ENCODE measurements at regions not wholly inside any gene's neighbourhood (a gene's known extent, or its start where the extent isn't known, plus 50 kb on each side); places are given as distances from the start of the nearest gene placed in this dataset.
"Not testable (repeated sequence)": the region's sequence is repeated elsewhere in the genome, so short reads cannot be mapped to it uniquely, and the experiment has no call there.

GRCh38 chr6:67475700-67476099, 1159.4 kb upstream of the ADGRB3 start:
- TF ChIP-seq CTCF (IDR thresholded peaks at IDR 0.05; ENCODE audit: control insufficient read depth, insufficient read depth, low read depth, low read length, missing control alignments), result no peak
- DNase-seq (ENCODE audit: low read depth), result no peak
- H3K4me3 ChIP-seq (ENCODE audit: control insufficient read depth, low read depth, low read length), result no peak overlapping the region

- no peak for TF ChIP-seq CTCF (IDR thresholded peaks at IDR 0.05; ENCODE audit: control insufficient read depth, insufficient read depth, low read depth, low read length, missing control alignments)
- H3K4me3 ChIP-seq (ENCODE audit: control insufficient read depth, low read depth, low read length), result no peak overlapping the region
- DNase-seq (ENCODE audit: low read depth), result no peak
Measured at GRCh38 chr6:67467341-67467740, 1167.7 kb upstream of the ADGRB3 start.

- DNase-seq (ENCODE audit: low read depth); H3K4me3 ChIP-seq (ENCODE audit: control insufficient read depth, low read depth, low read length): not testable (repeated sequence)
Measured at GRCh38 chr6:67462725-67463124, 1172.4 kb upstream of the ADGRB3 start.

- H3K4me3 ChIP-seq (ENCODE audit: control insufficient read depth, low read depth, low read length), result no peak overlapping the region
- DNase-seq (ENCODE audit: low read depth), result no peak
- TF ChIP-seq CTCF (IDR thresholded peaks at IDR 0.05; ENCODE audit: control insufficient read depth, insufficient read depth, low read depth, low read length, missing control alignments), result no peak
Measured at GRCh38 chr6:67459556-67459955, 1175.5 kb upstream of the ADGRB3 start.

GRCh38 chr6:67458265-67458664, 1176.8 kb upstream of the ADGRB3 start:
- no peak for DNase-seq (ENCODE audit: low read depth)
- TF ChIP-seq CTCF (IDR thresholded peaks at IDR 0.05; ENCODE audit: control insufficient read depth, insufficient read depth, low read depth, low read length, missing control alignments), result no peak
- no peak overlapping the region for H3K4me3 ChIP-seq (ENCODE audit: control insufficient read depth, low read depth, low read length)

- no peak for TF ChIP-seq CTCF (IDR thresholded peaks at IDR 0.05; ENCODE audit: control insufficient read depth, insufficient read depth, low read depth, low read length, missing control alignments)
- DNase-seq (ENCODE audit: low read depth), result no peak
- H3K4me3 ChIP-seq (ENCODE audit: control insufficient read depth, low read depth, low read length), result no peak overlapping the region
Measured at GRCh38 chr6:67451874-67452273, 1183.2 kb upstream of the ADGRB3 start.

- TF ChIP-seq CTCF (IDR thresholded peaks at IDR 0.05; ENCODE audit: control insufficient read depth, insufficient read depth, low read depth, low read length, missing control alignments), result no peak
- no peak overlapping the region for H3K4me3 ChIP-seq (ENCODE audit: control insufficient read depth, low read depth, low read length)
- no peak for DNase-seq (ENCODE audit: low read depth)
Measured at GRCh38 chr6:67450641-67451040, 1184.4 kb upstream of the ADGRB3 start.

Measured in AG09309 (cell line).